ENCODE measurements at regions not wholly inside any gene's neighbourhood (a gene's known extent, or its start where the extent isn't known, plus 50 kb on each side); places are given as distances from the start of the nearest gene placed in this dataset.
"Not testable (repeated sequence)": the region's sequence is repeated elsewhere in the genome, so short reads cannot be mapped to it uniquely, and the experiment has no call there.

DNA sequence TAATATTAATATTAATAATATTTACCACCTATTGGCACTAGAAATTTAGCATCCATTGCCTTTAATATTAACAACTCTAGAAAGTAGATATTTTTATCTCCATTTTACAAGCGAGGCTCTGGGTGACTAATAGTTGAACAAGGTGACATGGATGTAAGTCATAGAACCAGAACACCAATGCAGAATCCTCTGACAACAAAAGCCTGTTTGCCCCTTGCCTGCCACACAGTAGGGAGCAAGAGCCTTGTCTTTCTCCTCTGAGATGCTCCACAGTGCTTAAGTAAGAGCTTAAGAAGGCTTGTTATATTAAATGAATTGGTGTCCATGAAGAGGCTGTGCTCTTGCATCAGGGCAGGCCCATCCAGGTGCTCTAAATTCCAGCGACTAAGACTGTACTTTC, 51.2 kb upstream of the LBX1 start:
- DNase-seq, result no peak

- not testable (repeated sequence) for DNase-seq
Observed at GRCh38 chr10:101280921-101281320, 51.7 kb upstream of the LBX1 start.

DNA sequence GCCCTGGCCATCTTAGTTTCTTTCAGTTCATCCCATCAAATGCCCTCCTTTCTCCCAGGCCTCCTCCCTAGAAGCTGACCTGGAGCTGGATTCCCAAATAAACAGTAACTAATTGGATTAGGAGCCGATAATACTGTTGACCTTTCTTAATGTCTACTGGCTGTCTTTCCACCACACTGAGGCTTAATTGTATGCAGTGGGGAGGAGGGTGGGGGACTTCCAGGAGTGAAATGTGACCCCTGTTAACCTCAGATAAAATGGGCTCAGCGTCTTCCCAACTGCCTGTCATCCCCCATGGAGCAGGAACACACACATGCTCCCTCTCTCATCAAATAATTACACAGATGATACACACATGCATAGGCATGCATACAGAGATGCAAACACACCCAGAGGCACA, 53.7 kb upstream of the LBX1 start:
- no peak for DNase-seq

- no peak for DNase-seq
Observed at GRCh38 chr10:101283762-101284100, 54.5 kb upstream of the LBX1 start.

GRCh38 chr10:101284101-101284743, 55.0 kb upstream of the LBX1 start:
- DNase-seq, result no peak

DNA sequence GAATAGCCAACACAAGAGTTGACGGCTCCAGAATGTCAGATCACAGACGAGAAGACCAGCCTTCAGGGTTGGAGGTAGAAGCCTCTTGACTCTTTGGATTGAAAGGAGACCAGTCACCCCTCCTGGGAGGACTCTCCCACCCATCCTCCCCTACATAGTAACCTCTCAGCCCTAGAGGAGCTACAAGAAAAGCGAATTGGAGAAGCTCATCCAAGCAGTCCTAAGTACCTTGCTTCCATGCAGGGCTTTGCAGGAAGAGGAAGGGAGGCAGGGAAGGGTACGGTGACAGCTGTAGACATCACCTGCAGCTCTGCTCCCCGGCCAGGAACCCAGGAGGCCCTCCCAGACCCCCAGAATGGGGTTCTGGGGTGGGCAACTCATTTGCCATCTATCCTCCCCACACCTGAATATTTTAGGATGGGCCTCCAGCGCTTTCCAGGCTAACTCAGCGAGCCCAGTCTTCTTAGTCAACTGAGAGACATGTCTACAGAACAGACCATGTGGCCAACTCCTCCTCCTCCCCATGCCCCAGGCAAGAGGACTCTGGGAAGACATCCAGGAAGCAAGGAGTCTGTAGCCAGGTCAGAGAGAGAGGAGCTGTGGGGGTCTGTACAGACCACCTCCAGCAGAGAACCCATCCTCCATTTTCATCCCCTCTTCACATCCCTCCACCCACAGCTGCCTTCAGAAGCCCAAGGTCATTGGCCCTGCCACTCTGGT, 55.6 kb upstream of the LBX1 start:
- DNase-seq, result no peak

GRCh38 chr10:101285519-101286070, 56.3 kb upstream of the LBX1 start:
- DNase-seq, result peak; percentile 73 to 85

GRCh38 chr10:101286248-101287046, 57.2 kb upstream of the LBX1 start:
- DNase-seq, result no peak

GRCh38 chr10:101287183-101287996, 58.1 kb upstream of the LBX1 start:
- DNase-seq, result no peak

DNA sequence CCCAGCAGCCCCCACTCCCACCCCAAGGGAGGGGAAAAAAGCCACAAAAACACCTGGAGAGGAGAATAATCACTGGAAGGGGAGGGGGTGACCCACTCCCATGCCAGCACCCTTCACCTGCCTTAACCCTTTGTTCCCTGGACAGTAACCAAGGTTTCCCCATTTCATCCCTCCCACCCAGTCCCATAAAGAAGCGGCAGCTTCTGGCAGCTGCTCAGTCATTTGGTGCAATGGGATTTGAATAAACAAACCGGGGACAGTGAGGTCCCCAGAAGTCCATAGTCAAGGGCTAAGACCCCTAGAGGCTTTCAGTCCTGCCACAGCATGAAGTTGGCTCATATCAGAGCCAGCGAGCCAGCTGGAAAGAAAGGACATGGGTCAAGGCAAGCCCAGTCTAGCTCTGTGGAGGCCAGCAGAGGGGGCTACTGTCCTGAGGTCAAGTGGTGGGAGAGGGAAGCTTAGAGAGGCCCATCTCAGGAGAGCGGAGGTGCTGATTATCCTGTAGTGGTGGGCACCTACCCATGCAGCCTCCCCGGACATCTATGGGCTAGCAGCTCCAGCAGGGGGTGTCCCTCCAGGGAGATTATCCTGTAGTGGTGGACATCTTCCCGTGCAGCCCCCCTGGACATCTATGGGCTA, 58.9 kb upstream of the LBX1 start:
- DNase-seq, result peak; percentile 14 to 30

- no peak for DNase-seq
Observed at GRCh38 chr10:101289541-101289940, 60.3 kb upstream of the LBX1 start.

GRCh38 chr10:101290431-101290830, 61.2 kb upstream of the LBX1 start:
- DNase-seq, result no peak

GRCh38 chr10:101290881-101291280, 61.6 kb upstream of the LBX1 start:
- DNase-seq, result no peak

- peak; percentile 59 to 67 for DNase-seq
Observed at GRCh38 chr10:101291331-101292193, 62.3 kb upstream of the LBX1 start.

GRCh38 chr10:101292194-101293006, 61.6 kb upstream of the BTRC start:
- DNase-seq, result peak in 1 of 2 experiments; percentile 27

- DNase-seq, result peak; percentile 57 to 60
Observed at GRCh38 chr10:101293007-101293723, 60.8 kb upstream of the BTRC start.

DNA sequence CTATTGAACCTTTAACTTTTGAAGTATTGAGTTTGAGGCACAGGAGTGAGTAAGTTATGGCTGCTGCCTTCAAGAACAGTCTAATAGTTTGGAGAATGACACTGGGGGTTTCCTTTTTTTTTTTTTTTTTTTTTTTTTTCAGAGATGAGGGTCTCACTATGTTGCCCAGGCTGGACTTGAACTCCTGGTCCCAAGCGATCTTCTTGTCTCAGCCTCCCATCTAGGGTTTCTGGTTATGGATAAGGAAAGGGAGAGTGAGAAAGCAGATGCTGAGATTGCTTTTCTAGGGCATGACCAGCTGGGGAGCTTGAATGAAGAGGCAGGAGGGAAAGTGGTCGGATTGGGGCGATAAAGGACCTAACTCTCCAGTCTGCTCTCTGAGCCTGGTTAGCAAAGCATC, 59.9 kb upstream of the BTRC start:
- DNase-seq, result no peak

GRCh38 chr10:101295261-101295660, 58.7 kb upstream of the BTRC start:
- peak in 1 of 2 experiments; percentile 19 for DNase-seq

GRCh38 chr10:101297901-101298486, 56.0 kb upstream of the BTRC start:
- DNase-seq, result peak in 1 of 2 experiments; percentile 17
